ENCODE measurements at regions not wholly inside any gene's neighbourhood (a gene's known extent, or its start where the extent isn't known, plus 50 kb on each side); places are given as distances from the start of the nearest gene placed in this dataset.

DNA sequence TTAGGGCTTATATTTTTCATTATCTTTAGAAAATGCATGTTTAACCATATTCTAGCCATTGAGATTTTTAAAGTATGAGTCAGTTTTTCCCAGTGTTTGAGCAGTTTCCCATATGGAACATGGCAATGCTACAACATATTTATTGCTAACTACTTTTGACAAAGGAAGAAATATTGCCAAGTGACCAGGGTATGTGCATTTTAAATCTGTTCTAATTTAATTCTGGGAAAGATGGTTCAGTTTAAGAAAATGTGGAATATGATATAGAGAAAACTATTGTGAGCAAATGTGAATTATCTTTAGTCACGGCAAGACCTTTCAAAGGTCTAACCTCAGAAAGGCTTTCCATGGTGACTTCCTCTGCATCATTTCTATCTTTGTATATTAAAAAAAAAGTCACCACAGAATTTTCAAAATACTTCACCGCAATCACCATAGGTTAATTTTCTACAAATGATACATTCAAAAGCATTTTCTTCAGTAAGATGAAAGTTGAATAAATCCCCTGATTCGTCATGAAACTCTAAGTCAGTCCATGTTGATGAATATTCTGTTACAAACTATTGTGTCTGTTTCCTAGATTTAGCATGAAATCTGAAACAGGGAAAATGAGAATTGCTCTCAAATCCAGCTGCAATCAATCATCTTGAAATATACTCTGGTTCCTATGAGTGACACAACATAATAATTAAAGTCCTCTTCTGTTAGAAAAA, 2349.0 kb upstream of the TENM3 start:
- H3K4me3 ChIP-seq (ENCODE audit: low read length): no peak overlapping the region
- DNase-seq (ENCODE audit: low read depth): peak; percentile 63
- TF ChIP-seq, protein P1, sequence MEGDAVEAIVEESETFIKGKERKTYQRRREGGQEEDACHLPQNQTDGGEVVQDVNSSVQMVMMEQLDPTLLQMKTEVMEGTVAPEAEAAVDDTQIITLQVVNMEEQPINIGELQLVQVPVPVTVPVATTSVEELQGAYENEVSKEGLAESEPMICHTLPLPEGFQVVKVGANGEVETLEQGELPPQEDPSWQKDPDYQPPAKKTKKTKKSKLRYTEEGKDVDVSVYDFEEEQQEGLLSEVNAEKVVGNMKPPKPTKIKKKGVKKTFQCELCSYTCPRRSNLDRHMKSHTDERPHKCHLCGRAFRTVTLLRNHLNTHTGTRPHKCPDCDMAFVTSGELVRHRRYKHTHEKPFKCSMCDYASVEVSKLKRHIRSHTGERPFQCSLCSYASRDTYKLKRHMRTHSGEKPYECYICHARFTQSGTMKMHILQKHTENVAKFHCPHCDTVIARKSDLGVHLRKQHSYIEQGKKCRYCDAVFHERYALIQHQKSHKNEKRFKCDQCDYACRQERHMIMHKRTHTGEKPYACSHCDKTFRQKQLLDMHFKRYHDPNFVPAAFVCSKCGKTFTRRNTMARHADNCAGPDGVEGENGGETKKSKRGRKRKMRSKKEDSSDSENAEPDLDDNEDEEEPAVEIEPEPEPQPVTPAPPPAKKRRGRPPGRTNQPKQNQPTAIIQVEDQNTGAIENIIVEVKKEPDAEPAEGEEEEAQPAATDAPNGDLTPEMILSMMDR (conservative IDR thresholded peaks at IDR 0.05; ENCODE audit: low read depth, low read length): no peak

DNA sequence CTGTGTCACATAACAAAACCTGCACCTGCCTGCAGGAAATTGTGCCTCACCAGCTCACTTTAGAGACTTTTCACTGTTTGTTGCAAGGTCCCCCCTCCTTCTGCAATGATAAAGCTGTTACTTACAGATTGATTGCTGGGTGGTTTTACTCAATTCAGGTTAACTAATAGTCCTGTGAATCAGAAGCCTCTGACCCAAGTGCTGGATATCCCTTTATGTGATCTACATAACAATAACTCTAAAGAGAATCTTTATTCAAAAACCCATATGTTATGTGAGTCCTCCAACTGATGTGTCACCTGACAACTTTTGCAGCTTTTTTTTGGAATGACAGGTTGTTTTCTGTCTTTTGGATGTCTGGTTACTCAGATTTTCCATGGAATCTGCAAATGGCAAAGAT, 2323.6 kb upstream of the TENM3 start:
- DNase-seq (ENCODE audit: low read depth): no peak
- H3K4me3 ChIP-seq (ENCODE audit: low read length): no peak overlapping the region
- TF ChIP-seq, protein P1 (conservative IDR thresholded peaks at IDR 0.05; ENCODE audit: low read depth, low read length): no peak

DNA sequence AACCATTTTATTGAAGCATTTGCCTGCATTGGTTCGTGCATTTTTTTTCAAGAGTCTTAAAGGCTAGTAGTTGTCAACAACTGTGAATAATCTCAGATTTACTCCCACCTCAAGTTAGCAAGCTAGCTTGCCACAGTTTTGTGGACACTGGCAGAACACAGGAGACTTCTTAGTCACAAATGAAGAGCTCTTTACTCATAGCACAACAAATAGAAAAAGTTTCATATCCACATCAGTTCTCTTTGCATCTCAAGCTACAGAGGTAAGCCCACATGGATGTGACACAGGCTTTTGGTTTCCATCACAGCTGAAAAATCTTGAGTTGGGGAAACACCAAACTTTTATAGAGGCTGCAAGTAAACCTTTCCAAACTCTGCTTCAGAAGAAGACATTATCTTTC, 2315.7 kb upstream of the TENM3 start:
- H3K4me3 ChIP-seq (ENCODE audit: low read length): no peak overlapping the region
- DNase-seq (ENCODE audit: low read depth): no peak
- TF ChIP-seq, protein P1 (conservative IDR thresholded peaks at IDR 0.05; ENCODE audit: low read depth, low read length): no peak

DNA sequence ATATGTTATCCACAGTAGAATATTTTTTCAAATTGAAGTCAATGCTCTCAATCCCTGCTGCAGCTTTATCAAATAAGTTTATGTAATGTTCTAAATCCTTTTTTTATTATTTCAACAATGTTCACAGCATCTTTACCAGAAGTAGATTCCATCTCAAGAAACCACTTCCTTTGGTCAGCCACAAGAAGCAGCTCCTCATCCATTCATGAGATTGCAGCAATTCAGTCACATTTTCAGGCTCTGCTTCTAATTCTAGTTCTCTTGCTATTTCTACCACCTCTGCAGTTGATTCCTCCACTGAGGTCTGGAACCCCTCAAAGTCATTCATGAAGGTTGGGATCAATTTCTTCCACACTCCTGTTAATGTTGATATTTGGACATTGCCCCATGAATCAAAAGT, 2301.3 kb upstream of the TENM3 start:
- TF ChIP-seq, protein P1 (conservative IDR thresholded peaks at IDR 0.05; ENCODE audit: low read depth, low read length): no peak
- no peak for DNase-seq (ENCODE audit: low read depth)
- no peak overlapping the region for H3K4me3 ChIP-seq (ENCODE audit: low read length)

DNA sequence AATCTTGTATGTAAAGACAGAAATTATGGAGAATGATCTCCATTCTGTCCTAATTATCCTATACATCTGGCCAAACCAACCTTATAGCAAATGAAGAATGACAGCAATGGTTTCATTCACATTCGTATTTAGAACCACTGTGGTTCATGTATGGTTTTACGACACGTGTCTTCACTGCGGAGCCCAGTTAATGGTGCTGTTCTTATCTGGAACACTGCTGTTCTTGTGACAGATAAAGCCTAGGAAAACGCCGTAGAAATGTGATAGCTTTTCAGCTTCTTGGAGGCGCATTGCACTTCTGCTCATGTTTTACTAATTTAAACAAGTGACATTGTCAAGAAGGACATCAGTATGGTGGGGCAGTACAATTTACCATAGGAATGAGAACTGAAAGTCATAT, 2266.4 kb upstream of the TENM3 start:
- TF ChIP-seq, protein P1 (conservative IDR thresholded peaks at IDR 0.05; ENCODE audit: low read depth, low read length): no peak
- no peak for DNase-seq (ENCODE audit: low read depth)
- H3K4me3 ChIP-seq (ENCODE audit: low read length): no peak overlapping the region

DNA sequence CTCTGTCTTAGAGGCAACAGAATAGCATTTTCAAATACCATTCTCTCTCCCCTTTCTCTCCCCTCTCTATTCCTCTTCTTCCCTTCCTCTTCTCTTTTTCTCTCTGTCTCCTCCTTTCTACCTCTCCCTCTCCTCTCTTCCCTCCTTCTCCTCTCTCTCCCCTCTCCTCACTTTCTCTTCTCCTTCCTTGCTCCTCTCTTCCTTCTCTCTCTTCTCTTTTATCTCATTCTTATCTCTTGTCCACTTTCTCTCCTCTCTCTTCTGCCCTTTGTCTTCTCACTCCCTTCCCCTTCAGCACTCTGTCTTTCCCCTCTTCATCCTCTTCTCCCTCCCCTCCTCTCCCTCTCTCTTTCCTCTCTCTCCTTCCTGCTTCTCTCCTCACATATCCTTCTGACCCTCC, 2265.8 kb upstream of the TENM3 start:
- no peak overlapping the region for H3K4me3 ChIP-seq (ENCODE audit: low read length)
- TF ChIP-seq, protein P1 (conservative IDR thresholded peaks at IDR 0.05; ENCODE audit: low read depth, low read length): no peak
- DNase-seq (ENCODE audit: low read depth): no peak

DNA sequence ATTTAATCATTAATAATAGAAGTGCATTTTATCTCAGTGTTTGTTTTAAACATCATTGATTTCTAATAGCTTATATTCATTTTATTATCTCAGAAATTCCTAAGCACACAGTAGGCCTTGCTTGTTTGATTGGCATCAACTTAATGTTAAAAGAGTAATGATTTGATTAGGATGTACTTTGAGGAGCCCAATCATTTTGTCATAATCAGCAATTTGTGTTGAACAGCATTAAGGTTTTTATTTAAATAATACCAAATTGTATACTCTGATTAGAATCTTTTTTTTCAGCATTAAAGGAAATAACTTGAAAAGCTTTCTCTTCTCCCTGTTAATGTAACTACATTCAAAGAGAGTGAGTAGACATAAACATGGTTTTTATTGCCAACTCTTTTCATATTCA, 2262.0 kb upstream of the TENM3 start:
- TF ChIP-seq, protein P1 (conservative IDR thresholded peaks at IDR 0.05; ENCODE audit: low read depth, low read length): no peak
- no peak overlapping the region for H3K4me3 ChIP-seq (ENCODE audit: low read length)
- no peak for DNase-seq (ENCODE audit: low read depth)

Measured in retinal pigment epithelial cell (primary cell).